Ovary (tissue), 1 donor: ENCODE measurements at regions not wholly inside any gene's neighbourhood (a gene's known extent, or its start where the extent isn't known, plus 50 kb on each side); places are given as distances from the start of the nearest gene placed in this dataset.

Experiments
- EP300 ChIP-seq: sonication (generic); formaldehyde crosslinking; IDR thresholded peaks from one replicate; pipeline ENCODE4 v1.6.1; 2017; ENCODE audit warnings: antibody characterized with exemption
- POLR2A ChIP-seq: fragments of 450-650 bp; IDR thresholded peaks from one replicate; pipeline ENCODE4 v1.6.1; 2017; ENCODE audit warnings: antibody characterized with exemption, mild to moderate bottlenecking, moderate library complexity

DNA sequence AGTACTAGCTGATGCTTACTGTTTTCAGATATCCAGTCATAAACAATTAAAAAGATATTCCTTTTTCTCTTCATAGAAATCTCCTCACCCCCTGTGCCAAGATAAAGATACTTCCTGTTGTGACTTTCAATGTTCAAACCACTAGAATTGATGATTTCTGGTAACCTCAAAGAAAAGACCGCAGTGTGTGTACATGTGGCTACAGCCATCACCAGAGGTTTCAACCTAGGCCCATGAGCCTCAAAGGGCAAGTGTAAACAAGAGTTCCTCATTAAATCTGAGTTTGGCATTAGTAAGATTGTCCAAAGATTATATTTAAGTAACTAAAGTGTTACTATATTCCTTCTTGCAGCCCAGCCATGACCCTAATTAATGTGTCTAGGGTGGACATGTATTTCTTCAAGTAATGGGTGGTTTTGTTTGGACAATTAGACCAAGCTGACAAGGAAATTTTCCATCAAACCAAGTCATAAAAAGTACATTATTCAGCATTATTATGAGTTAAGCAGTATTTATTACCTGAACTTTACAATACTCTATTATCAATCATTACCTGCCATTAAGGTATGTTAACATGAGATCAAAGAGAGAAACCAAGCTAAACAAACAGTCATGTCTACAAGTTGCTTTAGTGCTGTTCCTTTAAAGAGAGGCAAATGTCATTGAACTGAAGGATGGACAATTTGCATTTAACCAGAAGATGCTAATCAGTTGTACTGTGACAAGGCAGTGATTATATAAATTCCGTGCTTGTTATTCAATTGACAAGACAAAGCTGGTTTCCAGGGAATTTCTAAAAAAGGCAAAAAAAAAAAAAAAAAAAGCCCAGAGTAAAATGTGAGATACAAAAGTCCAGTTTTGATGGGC, 382.7 kb downstream of the LNPK start:
- TF ChIP-seq EP300 (no peak), POLR2A (no peak)
